ENCODE measurements at regions not wholly inside any gene's neighbourhood (a gene's known extent, or its start where the extent isn't known, plus 50 kb on each side); places are given as distances from the start of the nearest gene placed in this dataset.

DNA sequence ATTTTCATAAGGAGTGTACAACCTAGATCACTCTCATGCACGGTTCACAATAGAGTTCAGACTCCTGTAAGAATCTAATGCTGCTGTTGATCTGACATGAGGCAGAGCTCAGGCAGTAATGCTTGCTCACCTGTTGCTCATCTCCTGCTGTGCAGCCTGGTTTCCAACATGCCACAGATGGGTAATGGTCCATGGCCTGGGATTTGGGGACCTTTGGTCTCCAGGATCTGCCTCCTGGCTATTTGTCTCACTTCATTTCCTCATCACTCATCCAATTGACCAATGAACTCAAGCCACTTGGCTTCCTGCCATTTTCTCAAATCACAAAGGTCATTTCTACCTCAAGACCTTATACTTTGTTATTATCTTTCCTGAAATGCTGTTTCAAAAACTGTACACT lies 786.1 kb downstream of the ANKRD7 start:
- TF ChIP-seq, protein P1, sequence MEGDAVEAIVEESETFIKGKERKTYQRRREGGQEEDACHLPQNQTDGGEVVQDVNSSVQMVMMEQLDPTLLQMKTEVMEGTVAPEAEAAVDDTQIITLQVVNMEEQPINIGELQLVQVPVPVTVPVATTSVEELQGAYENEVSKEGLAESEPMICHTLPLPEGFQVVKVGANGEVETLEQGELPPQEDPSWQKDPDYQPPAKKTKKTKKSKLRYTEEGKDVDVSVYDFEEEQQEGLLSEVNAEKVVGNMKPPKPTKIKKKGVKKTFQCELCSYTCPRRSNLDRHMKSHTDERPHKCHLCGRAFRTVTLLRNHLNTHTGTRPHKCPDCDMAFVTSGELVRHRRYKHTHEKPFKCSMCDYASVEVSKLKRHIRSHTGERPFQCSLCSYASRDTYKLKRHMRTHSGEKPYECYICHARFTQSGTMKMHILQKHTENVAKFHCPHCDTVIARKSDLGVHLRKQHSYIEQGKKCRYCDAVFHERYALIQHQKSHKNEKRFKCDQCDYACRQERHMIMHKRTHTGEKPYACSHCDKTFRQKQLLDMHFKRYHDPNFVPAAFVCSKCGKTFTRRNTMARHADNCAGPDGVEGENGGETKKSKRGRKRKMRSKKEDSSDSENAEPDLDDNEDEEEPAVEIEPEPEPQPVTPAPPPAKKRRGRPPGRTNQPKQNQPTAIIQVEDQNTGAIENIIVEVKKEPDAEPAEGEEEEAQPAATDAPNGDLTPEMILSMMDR (IDR thresholded peaks at IDR 0.05), result no peak
- TF ChIP-seq POLR2AphosphoS5 (IDR thresholded peaks at IDR 0.05), result no peak
- no peak for TF ChIP-seq POLR2A (IDR thresholded peaks at IDR 0.05)
